HG03432 (cell line): ENCODE measurements at regions not wholly inside any gene's neighbourhood (a gene's known extent, or its start where the extent isn't known, plus 50 kb on each side); places are given as distances from the start of the nearest gene placed in this dataset.
A peak's percentile ranks its signal among the peaks of the same experiment; 100 is the strongest.

Experiments
- ATAC-seq: cut with Tn5 transposase; IDR thresholded peaks from one replicate; pipeline ENCODE4 v1.9.1; 2021; ENCODE audit warnings: mild to moderate bottlenecking, moderate library complexity; ENCODE audit not compliant: unreplicated experiment

DNA sequence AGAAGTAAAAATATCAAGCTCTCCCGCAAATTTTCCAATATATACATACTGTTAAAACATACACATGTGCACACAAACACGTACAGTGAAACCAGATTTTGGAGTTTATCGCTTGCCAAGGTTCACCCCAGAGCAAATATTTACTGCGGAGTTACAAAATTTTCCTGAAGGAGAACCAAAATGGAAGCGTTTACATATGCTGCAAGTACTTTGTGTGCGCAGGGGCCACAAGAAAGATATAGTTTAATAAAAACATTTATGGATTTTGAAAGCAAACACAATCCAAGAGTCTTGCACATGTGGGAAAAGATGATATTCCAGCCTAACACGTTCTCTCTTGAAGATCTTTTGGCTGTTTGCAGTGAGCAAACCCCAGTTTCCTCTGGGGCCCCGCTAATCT, 301.3 kb upstream of the NFE2L3 start:
- ATAC-seq, result no peak

GRCh38 chr7:25851332-25852210, 300.4 kb upstream of the NFE2L3 start:
- peak; percentile 55 for ATAC-seq

DNA sequence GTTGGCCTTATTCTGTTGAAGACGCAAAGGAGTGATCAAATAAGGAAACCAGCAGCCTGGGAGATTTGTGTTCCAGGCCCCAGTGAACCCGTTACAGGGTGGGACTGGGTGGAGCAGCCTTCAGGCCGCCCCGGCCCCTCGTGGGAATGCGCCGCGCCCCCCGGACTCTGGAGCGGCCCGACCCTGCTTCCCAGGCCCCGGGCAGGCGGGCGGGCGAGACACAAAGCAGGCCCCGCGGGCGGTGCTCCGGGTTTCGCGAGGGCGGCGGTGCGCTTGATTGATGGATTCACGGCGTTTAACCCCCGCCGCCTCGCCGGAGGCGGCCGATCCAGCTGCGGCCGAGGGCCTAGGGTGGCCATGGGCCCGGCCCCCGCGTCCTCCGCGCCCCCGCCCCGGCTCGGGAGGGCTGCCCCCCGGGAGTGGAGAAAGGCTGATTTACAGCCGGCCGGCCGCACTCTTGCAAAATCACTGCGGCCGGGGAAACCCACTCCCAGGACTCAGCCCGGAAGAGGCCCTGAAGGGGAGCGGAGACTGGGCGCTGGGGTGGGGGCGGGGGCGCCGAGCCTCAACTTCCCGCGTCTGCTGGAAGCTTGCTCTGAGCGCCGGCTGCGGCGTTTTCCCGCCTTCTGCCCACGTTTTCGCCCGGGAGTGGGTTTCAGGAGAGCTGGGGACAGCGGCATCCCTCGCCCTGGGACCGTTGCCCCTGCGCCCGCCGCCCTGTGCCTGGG, 299.6 kb upstream of the NFE2L3 start:
- ATAC-seq, result no peak

DNA sequence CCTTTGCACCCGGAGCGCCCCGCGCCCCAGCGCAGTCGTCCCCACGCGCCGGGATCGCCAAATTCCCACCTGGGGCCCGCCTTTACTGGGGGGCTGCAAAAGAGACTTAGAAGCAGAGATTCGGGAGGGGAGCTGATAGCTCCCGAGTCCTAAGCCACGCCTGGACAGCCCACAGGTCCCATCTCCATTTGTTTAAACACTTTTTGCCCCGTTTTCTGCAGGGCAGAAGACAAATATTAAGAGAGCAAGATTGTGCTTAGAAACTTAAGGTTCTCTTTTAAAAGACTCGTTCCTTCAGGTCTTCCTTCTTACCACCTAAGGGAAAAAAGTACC, 299.1 kb upstream of the NFE2L3 start:
- no peak for ATAC-seq

- no peak for ATAC-seq
Observed at GRCh38 chr7:25853314-25853713, 298.7 kb upstream of the NFE2L3 start.

DNA sequence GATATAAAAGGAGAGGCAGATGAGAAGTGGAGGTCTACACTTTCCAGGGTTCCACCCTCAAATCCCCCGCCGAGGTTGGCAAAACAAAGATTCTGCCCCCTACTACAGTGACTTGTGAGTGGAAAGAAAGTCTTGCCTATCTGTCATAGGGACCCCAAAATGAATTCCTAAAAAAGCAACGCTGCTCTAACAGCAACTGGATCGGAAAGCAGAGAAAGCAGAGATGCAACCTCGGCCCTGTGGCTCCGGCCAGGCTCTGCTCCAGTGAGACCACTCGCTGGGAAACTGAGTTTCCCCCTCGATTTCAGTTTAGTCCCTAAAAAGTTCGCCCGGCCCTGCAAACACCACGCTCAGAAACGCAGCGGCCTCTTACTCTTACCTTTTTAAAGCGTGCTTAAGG, 297.9 kb upstream of the NFE2L3 start:
- ATAC-seq, result no peak

DNA sequence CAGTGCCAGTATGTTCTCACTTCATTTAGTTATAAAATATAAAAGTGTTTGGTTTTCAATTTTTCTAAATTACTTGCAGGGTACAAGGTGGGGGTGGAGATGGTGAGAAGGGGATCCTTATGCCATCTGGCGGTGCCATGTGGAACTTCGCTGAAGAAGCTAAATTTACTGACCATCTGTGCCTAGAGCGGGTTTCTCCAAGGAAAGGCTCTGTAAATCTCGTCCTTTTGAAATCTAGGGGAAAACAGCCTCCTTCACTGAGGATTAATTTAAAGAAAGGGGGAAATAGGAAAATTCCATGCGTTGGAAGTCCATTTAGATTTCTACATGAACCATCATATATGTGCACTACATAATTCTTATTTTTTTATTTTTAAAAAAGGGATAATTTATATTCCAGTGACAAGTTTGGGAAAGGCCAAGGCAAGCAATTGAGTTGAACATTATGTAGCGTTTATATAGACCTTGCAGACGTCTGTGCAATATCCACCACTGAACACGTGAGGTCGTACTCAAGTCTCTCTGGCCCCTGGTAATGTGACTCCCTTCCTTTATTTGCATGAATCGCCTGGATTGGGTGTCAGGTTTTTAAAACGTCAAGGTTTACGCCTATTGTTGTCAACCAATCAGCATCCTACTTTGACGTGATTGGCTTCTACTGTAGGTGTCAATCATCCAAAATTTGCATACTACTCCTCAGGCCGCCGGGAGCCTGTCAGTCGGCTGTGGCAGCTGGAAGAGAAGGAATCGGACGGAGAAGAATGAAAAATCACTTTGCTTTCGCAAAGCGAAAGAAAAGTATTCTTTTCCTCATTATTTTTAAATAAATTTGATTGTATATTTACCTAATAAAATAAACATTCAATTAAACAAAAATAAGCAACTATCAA, 297.1 kb upstream of the NFE2L3 start:
- peak; percentile 54 for ATAC-seq

GRCh38 chr7:25855854-25856782, 295.9 kb upstream of the NFE2L3 start:
- no peak for ATAC-seq

DNA sequence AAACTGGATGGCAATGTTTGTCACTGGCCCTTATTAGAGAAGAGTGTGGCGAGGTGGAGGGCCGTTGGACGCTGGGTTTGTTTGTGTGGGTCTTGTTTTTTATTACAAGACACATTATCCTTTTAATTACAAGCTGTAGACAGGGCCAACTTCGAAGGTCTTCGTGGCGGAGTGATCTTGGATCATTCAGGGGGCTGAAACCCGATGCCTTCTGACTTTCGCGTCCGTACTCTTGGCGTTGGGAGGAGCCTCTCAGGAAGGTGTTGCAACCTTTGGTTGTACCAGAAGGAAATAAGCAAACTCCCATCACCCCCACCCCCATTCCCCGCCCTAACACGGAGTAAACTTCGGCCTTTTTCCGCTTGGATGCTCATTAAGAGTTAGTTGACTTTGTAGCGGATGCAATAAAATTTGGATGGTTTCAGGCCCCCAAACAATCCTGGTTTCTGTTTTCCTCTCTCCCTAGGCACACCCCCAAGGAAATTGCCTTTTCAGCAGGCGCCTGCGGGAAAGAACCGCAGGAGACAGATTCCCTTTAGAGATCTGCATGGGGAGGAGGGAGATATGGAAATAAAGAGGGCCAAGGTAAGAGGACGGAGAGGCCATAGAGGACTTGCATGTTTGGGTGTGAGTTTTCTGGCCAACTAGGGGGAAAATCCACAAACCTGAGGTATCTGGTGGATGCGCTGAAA, 294.5 kb upstream of the NFE2L3 start:
- no peak for ATAC-seq

- ATAC-seq, result no peak
Observed at GRCh38 chr7:25858200-25858524, 293.8 kb upstream of the NFE2L3 start.

- no peak for ATAC-seq
Observed at GRCh38 chr7:25858525-25859411, 293.2 kb upstream of the NFE2L3 start.

- ATAC-seq, result no peak
Observed at GRCh38 chr7:25859412-25860274, 292.4 kb upstream of the NFE2L3 start.

- ATAC-seq, result no peak
Observed at GRCh38 chr7:25860275-25861163, 291.5 kb upstream of the NFE2L3 start.

- ATAC-seq, result no peak
Observed at GRCh38 chr7:25861164-25861496, 290.9 kb upstream of the NFE2L3 start.

DNA sequence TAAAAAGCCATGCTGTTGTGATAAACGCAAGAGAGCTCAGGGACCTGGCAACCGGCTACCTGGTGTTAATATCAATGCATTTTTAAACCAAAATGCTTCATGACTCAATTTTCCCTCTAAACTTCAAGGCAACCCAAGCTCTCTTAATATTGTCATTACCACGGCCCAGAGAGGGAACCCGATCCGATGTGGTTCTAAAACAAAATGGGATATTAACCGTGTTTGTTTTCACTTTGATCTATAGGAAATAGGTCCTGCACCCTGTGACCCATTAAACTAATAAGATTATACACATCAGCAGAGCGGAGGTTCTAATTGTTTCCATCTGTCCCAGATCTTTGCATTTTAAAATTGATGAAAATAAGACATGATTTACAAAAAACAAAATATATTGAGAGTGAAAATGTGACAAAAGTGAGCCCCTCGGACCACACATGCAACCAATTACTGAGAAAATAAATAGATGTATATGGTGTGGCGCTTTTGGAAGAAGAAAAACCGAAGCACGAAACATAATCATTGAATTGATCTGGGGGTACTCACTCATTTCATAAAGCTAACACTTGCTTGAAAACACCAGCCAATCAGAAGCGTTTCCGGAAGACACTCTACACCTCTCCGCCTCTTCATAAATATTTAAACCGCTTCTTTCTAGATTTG, 290.3 kb upstream of the NFE2L3 start:
- ATAC-seq, result no peak

GRCh38 chr7:25862261-25863004, 289.6 kb upstream of the NFE2L3 start:
- peak; percentile 93 for ATAC-seq
